Trophoblast cell (in vitro differentiated cells and primary cell): ENCODE measurements at regions not wholly inside any gene's neighbourhood (a gene's known extent, or its start where the extent isn't known, plus 50 kb on each side); places are given as distances from the start of the nearest gene placed in this dataset.

Experiments
- DNase-seq, 2 donors: peaks; one replicate each; pipeline ENCODE4 v3.0.0-alpha.2; 2016
- H2AFZ ChIP-seq: 2 replicates; pipeline ENCODE4 v1.6.1; 2013; ENCODE audit warnings: low read length, moderate library complexity, mild to moderate bottlenecking; ENCODE audit not compliant: insufficient read depth, poor library complexity
- H2AK5ac ChIP-seq: 2 replicates; pipeline ENCODE4 v1.6.1; 2013; ENCODE audit warnings: mild to moderate bottlenecking, low read length
- H2BK120ac ChIP-seq: 2 replicates; pipeline ENCODE4 v1.6.1; 2013; ENCODE audit warnings: low read length, mild to moderate bottlenecking, moderate library complexity; ENCODE audit not compliant: insufficient read depth, poor library complexity
- H2BK12ac ChIP-seq: 2 replicates; pipeline ENCODE4 v1.6.1; 2013; ENCODE audit warnings: mild to moderate bottlenecking, low read length, moderate library complexity
- H2BK5ac ChIP-seq: 2 replicates; pipeline ENCODE4 v1.6.1; 2013; ENCODE audit warnings: low read length, low read depth, moderate library complexity, mild to moderate bottlenecking; ENCODE audit not compliant: poor library complexity
- H3K14ac ChIP-seq: 2 replicates; pipeline ENCODE4 v1.6.1; 2013; ENCODE audit warnings: mild to moderate bottlenecking, low read length
- H3K18ac ChIP-seq: 2 replicates; pipeline ENCODE4 v1.6.1; 2013; ENCODE audit warnings: mild to moderate bottlenecking, low read length
- H3K23ac ChIP-seq: 2 replicates; pipeline ENCODE4 v1.6.1; 2013; ENCODE audit warnings: low read length
- H3K27ac ChIP-seq: 2 replicates; pipeline ENCODE4 v1.5.1; 2013; ENCODE audit warnings: low read depth, mild to moderate bottlenecking, inconsistent platforms, low read length, moderate library complexity
- H3K27me3 ChIP-seq: 2 replicates; pipeline ENCODE4 v1.6.1; 2013; ENCODE audit warnings: inconsistent platforms, mild to moderate bottlenecking, low read length, moderate library complexity; ENCODE audit not compliant: insufficient read depth
- H3K36me3 ChIP-seq, 2 experiments: 1 replicate in 1 of 2; 2 replicates in 1 of 2; pipeline ENCODE4 v1.6.1; 2013; ENCODE audit warnings: low read length in 2 of 2, mild to moderate bottlenecking in 2 of 2, moderate library complexity in 1 of 2; ENCODE audit not compliant: insufficient read depth in 2 of 2, control insufficient read depth in 1 of 2
- H3K4ac ChIP-seq: 2 replicates; pipeline ENCODE4 v1.6.1; 2013; ENCODE audit warnings: low read depth, mild to moderate bottlenecking, low read length, moderate library complexity
- H3K4me1 ChIP-seq, 2 experiments: 1 replicate in 1 of 2; 2 replicates in 1 of 2; pipeline ENCODE4 v1.6.1; 2013; ENCODE audit warnings: low read length in 2 of 2, mild to moderate bottlenecking in 2 of 2, moderate library complexity in 1 of 2; ENCODE audit not compliant: insufficient read depth in 2 of 2, control insufficient read depth in 1 of 2
- H3K4me2 ChIP-seq: 2 replicates; pipeline ENCODE4 v1.6.1; 2013; ENCODE audit warnings: inconsistent platforms, mild to moderate bottlenecking, low read length, moderate library complexity
- H3K4me3 ChIP-seq: 2 replicates; pipeline ENCODE4 v1.5.1; 2013; ENCODE audit warnings: mild to moderate bottlenecking, low read depth, low read length, inconsistent platforms
- H3K79me1 ChIP-seq: one replicate; pipeline ENCODE4 v1.6.1; 2013; ENCODE audit warnings: low read length
- H3K79me2 ChIP-seq: 2 replicates; pipeline ENCODE4 v1.6.1; 2013; ENCODE audit warnings: low read length, mild to moderate bottlenecking; ENCODE audit not compliant: control insufficient read depth, insufficient read depth, poor library complexity
- H3K9ac ChIP-seq: 2 replicates; pipeline ENCODE4 v1.6.1; 2013; ENCODE audit warnings: mild to moderate bottlenecking, low read length
- H3K9me3 ChIP-seq: 2 replicates; pipeline ENCODE4 v1.6.1; 2013; ENCODE audit warnings: low read depth, mild to moderate bottlenecking, control low read depth, inconsistent platforms, low read length; ENCODE audit not compliant: insufficient read depth
- H4K12ac ChIP-seq: 2 replicates; pipeline ENCODE4 v1.6.1; 2013; ENCODE audit warnings: low read depth, mild to moderate bottlenecking, low read length, moderate library complexity
- H4K8ac ChIP-seq: 2 replicates; pipeline ENCODE4 v1.6.1; 2013; ENCODE audit warnings: low read depth, mild to moderate bottlenecking, low read length, moderate library complexity
- H4K91ac ChIP-seq: one replicate; pipeline ENCODE4 v1.6.1; 2013; ENCODE audit warnings: low read depth, mild to moderate bottlenecking, low read length, moderate library complexity
- WGBS: extraction: QIAGEN DNeasy Blood & Tissue Kit; methylation state at CpG from one replicate; pipeline ENCODE4 v1.1.7; 2013; ENCODE audit warnings: missing lambda C conversion rate; ENCODE audit not compliant: insufficient read length, insufficient coverage; ENCODE audit errors: extremely low coverage; 5-methylcytosine and 5-hydroxymethylcytosine counted together

GRCh38 chr21:41627428-41627827, 119.5 kb upstream of the TMPRSS2 start:
- Histone ChIP-seq H2BK5ac (no peak overlapping the region), H3K79me2 (no peaks in the 10 kb centered on the region), H3K4me2 (no peak overlapping the region), H3K4me3 (no peak overlapping the region), H3K23ac (no peak overlapping the region), H3K4me1 (no peaks in the 10 kb centered on the region), H2AK5ac (no peak overlapping the region), H3K9ac (no peak overlapping the region), H3K4ac (no peak overlapping the region), H4K8ac (no peak overlapping the region), H3K9me3 (peaks cover 3% of the 10 kb centered on the region), H3K36me3 (no peaks in the 10 kb centered on the region), H4K12ac (no peak overlapping the region), H3K27me3 (no peaks in the 10 kb centered on the region), H2AFZ (no peak overlapping the region), H2BK120ac (no peak overlapping the region), H3K79me1 (no peaks in the 10 kb centered on the region), H3K27ac (no peak overlapping the region), H3K18ac (no peak overlapping the region), H2BK12ac (no peak overlapping the region), H4K91ac (no peak overlapping the region), H3K14ac (no peak overlapping the region)
- DNase-seq = no peak
- WGBS = no CpG with 5 or more reads among the region's 2 CpGs

GRCh38 chr21:41626021-41626420, 118.1 kb upstream of the TMPRSS2 start:
- H4K8ac ChIP-seq = no peak overlapping the region
- DNase-seq = no peak
- no peaks in the 10 kb centered on the region for H3K27me3 ChIP-seq
- H3K27ac ChIP-seq = no peak overlapping the region
- no peak overlapping the region for H3K18ac ChIP-seq
- no peak overlapping the region for H3K9ac ChIP-seq
- no peak overlapping the region for H2AK5ac ChIP-seq
- no peak overlapping the region for H4K12ac ChIP-seq
- no peaks in the 10 kb centered on the region for H3K79me2 ChIP-seq
- no peak overlapping the region for H2BK120ac ChIP-seq
- no peaks in the 10 kb centered on the region for H3K4me1 ChIP-seq
- H3K9me3 ChIP-seq = no peaks in the 10 kb centered on the region
- H3K79me1 ChIP-seq = no peaks in the 10 kb centered on the region
- H2AFZ ChIP-seq = no peak overlapping the region
- WGBS = no CpG with 5 or more reads among the region's 6 CpGs
- H2BK5ac ChIP-seq = no peak overlapping the region
- H3K4me2 ChIP-seq = no peak overlapping the region
- H3K4ac ChIP-seq = no peak overlapping the region
- no peak overlapping the region for H2BK12ac ChIP-seq
- H3K23ac ChIP-seq = no peak overlapping the region
- H3K4me3 ChIP-seq = no peak overlapping the region
- H3K14ac ChIP-seq = no peak overlapping the region
- H4K91ac ChIP-seq = no peak overlapping the region
- no peaks in the 10 kb centered on the region for H3K36me3 ChIP-seq

GRCh38 chr21:41625428-41625827, 117.5 kb upstream of the TMPRSS2 start:
- Histone ChIP-seq H3K27me3 (no peaks in the 10 kb centered on the region), H2BK5ac (no peak overlapping the region), H2BK12ac (no peak overlapping the region), H4K91ac (no peak overlapping the region), H4K12ac (no peak overlapping the region), H3K4me1 (no peaks in the 10 kb centered on the region), H3K79me2 (no peaks in the 10 kb centered on the region), H3K4me2 (no peak overlapping the region), H2AFZ (no peak overlapping the region), H3K14ac (no peak overlapping the region), H3K36me3 (no peaks in the 10 kb centered on the region), H3K9ac (no peak overlapping the region), H3K9me3 (no peaks in the 10 kb centered on the region), H2AK5ac (no peak overlapping the region), H3K79me1 (no peaks in the 10 kb centered on the region), H3K23ac (no peak overlapping the region), H3K27ac (no peak overlapping the region), H2BK120ac (no peak overlapping the region), H3K4me3 (no peak overlapping the region), H3K18ac (no peak overlapping the region), H3K4ac (no peak overlapping the region), H4K8ac (no peak overlapping the region)
- WGBS = no CpG with 5 or more reads among the region's 4 CpGs
- DNase-seq = no peak

GRCh38 chr21:41624674-41625310, 116.8 kb upstream of the TMPRSS2 start:
- WGBS = no CpG with 5 or more reads among the region's 7 CpGs
- no peaks in the 10 kb centered on the region for H3K27me3 ChIP-seq

More at GRCh38 chr21:41624674-41625310, 116.8 kb upstream of the TMPRSS2 start:
- Histone ChIP-seq H2AFZ (no peak overlapping the region), H2BK5ac (no peak overlapping the region), H3K4me1 (no peaks in the 10 kb centered on the region), H3K23ac (no peak overlapping the region), H3K18ac (no peak overlapping the region), H4K91ac (no peak overlapping the region), H3K9me3 (no peaks in the 10 kb centered on the region), H3K9ac (no peak overlapping the region), H3K79me2 (no peaks in the 10 kb centered on the region), H3K14ac (no peak overlapping the region), H2AK5ac (no peak overlapping the region), H3K36me3 (no peaks in the 10 kb centered on the region), H2BK12ac (no peak overlapping the region), H3K27ac (no peak overlapping the region), H3K4me2 (no peak overlapping the region), H4K12ac (no peak overlapping the region), H2BK120ac (no peak overlapping the region), H3K4ac (no peak overlapping the region), H3K79me1 (no peaks in the 10 kb centered on the region), H3K4me3 (no peak overlapping the region), H4K8ac (no peak overlapping the region)
- DNase-seq = no peak
